ENCODE measurements at regions not wholly inside any gene's neighbourhood (a gene's known extent, or its start where the extent isn't known, plus 50 kb on each side); places are given as distances from the start of the nearest gene placed in this dataset.

DNA sequence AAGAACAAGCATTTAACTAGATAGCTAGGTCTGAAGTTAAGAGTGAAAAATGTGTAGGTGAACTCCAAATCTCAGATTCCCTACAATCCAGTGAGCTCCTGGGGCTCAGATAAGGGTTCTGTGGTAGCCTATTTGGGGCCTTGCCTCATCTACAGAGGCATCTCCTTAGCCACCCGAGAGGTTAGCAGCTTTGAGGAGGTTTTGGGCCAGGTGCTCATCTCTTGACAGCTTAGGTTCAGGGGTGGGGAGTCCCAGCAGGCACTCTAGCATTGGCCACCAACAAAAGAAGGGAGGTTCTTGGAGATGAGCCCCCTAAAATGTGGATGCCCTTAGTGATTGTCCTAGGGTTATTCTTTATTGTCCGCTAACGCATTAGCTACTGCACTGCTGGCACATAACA lies 184.4 kb upstream of the B3GAT1 start:
- intact Hi-C loops (cut with micrococcal nuclease): no loop called here
- H3K36me3 ChIP-seq (replicated peaks in 1 of 2; ENCODE audit: control extremely low read depth in 1 of 2, control insufficient read depth in 1 of 2, extremely low read depth in 1 of 2, insufficient read depth in 2 of 2, low read length in 1 of 2): no peaks in the 10 kb centered on the region
- ATAC-seq (ENCODE audit: low read depth) (no peak), DNase-seq (no peak)
- H3K9me3 ChIP-seq (ENCODE audit: control extremely low read depth in 1 of 3, control insufficient read depth in 2 of 3, insufficient read depth in 1 of 3, low read length in 2 of 3): no peaks in the 10 kb centered on the region
- no peak overlapping the region for H3K4me2 ChIP-seq (replicated peaks; ENCODE audit: low read depth, low read length, poor library complexity, severe bottlenecking)
- no peak overlapping the region for H3K4me3 Mint-ChIP-seq
- no peaks in the 10 kb centered on the region for H3K4me1 ChIP-seq (ENCODE audit: control insufficient read depth in 2 of 2, insufficient read depth in 2 of 2, low read length in 2 of 2)
- H3K4me1 Mint-ChIP-seq: no peaks in the 10 kb centered on the region
- H3K79me2 ChIP-seq (ENCODE audit: control insufficient read depth, insufficient read depth, low read length): no peaks in the 10 kb centered on the region
- 83% methylated on average over 3 of the region's 3 CpGs for WGBS (ENCODE audit: insufficient coverage)
- H3K9me3 Mint-ChIP-seq (ENCODE audit: insufficient read depth): no peaks in the 10 kb centered on the region
- no peak overlapping the region for H3K9ac ChIP-seq (ENCODE audit: low read length)
- peaks cover 0 to 3% (median 0%) of the 10 kb centered on the region in 4 experiments for H3K27me3 ChIP-seq (replicated peaks in 1 of 4; ENCODE audit: control extremely low read depth in 1 of 4, control insufficient read depth in 3 of 4, insufficient read depth in 4 of 4, low read length in 3 of 4)
- TF ChIP-seq CTCF (IDR thresholded peaks at IDR 0.05) (no peak), EZH2 (IDR thresholded peaks at IDR 0.05; ENCODE audit: borderline replicate concordance, insufficient read depth, low read depth, low read length, poor library complexity, severe bottlenecking) (no peak)
- no peaks in the 10 kb centered on the region for H4K20me1 ChIP-seq (ENCODE audit: control insufficient read depth, insufficient read depth, low read length, poor library complexity, severe bottlenecking)
- H2AFZ ChIP-seq (ENCODE audit: insufficient read depth, low read depth, low read length, poor library complexity, severe bottlenecking): no peak overlapping the region
- ChIA-PET POLR2A (no interaction called here), CTCF (no interaction called here)
- H3K27me3 Mint-ChIP-seq: peaks cover 1% of the 10 kb centered on the region
- no peak overlapping the region for H3K27ac Mint-ChIP-seq
- H3K27ac ChIP-seq (ENCODE audit: low read length in 2 of 2): no peak overlapping the region
- H3K4me3 ChIP-seq (ENCODE audit: control extremely low read depth in 1 of 5, extremely low read depth in 1 of 5, insufficient read depth in 1 of 5, low read depth in 2 of 5, low read length in 4 of 5): no peak overlapping the region

GRCh38 chr11:134592391-134592990 lies 180.4 kb upstream of the B3GAT1 start:
- Histone ChIP-seq H3K4me3 (ENCODE audit: control extremely low read depth in 1 of 5, extremely low read depth in 1 of 5, insufficient read depth in 1 of 5, low read depth in 2 of 5, low read length in 4 of 5) (no peak overlapping the region), H3K27ac (ENCODE audit: low read length in 2 of 2) (no peak overlapping the region), H3K36me3 (replicated peaks in 1 of 2; ENCODE audit: control extremely low read depth in 1 of 2, control insufficient read depth in 1 of 2, extremely low read depth in 1 of 2, insufficient read depth in 2 of 2, low read length in 1 of 2) (no peaks in the 10 kb centered on the region), H3K9ac (ENCODE audit: low read length) (no peak overlapping the region), H3K4me1 (ENCODE audit: control insufficient read depth in 2 of 2, insufficient read depth in 2 of 2, low read length in 2 of 2) (peaks cover 0 to 17% of the 10 kb centered on the region in 2 donors), H3K27me3 (replicated peaks in 1 of 4; ENCODE audit: control extremely low read depth in 1 of 4, control insufficient read depth in 3 of 4, insufficient read depth in 4 of 4, low read length in 3 of 4) (peaks cover 0 to 3% (median 0%) of the 10 kb centered on the region in 4 experiments), H2AFZ (ENCODE audit: insufficient read depth, low read depth, low read length, poor library complexity, severe bottlenecking) (no peak overlapping the region), H4K20me1 (ENCODE audit: control insufficient read depth, insufficient read depth, low read length, poor library complexity, severe bottlenecking) (no peaks in the 10 kb centered on the region), H3K9me3 (ENCODE audit: control extremely low read depth in 1 of 3, control insufficient read depth in 2 of 3, insufficient read depth in 1 of 3, low read length in 2 of 3) (no peaks in the 10 kb centered on the region), H3K79me2 (ENCODE audit: control insufficient read depth, insufficient read depth, low read length) (no peaks in the 10 kb centered on the region), H3K4me2 (replicated peaks; ENCODE audit: low read depth, low read length, poor library complexity, severe bottlenecking) (no peak overlapping the region)
- POLR2A ChIA-PET: no interaction called here
- H3K9me3 Mint-ChIP-seq (ENCODE audit: insufficient read depth): no peaks in the 10 kb centered on the region
- TF ChIP-seq CTCF (IDR thresholded peaks at IDR 0.05) (peak; percentile 35), EZH2 (IDR thresholded peaks at IDR 0.05; ENCODE audit: borderline replicate concordance, insufficient read depth, low read depth, low read length, poor library complexity, severe bottlenecking) (no peak)
- ATAC-seq (ENCODE audit: low read depth): no peak
- H3K27ac Mint-ChIP-seq: no peak overlapping the region
- H3K4me3 Mint-ChIP-seq: no peak overlapping the region
- H3K27me3 Mint-ChIP-seq: no peaks in the 10 kb centered on the region
- CTCF ChIA-PET: no interaction called here
- intact Hi-C loops (cut with micrococcal nuclease): no loop called here
- DNase-seq: no peak
- H3K4me1 Mint-ChIP-seq: peaks cover 11% of the 10 kb centered on the region
